ENCODE measurements at regions not wholly inside any gene's neighbourhood (a gene's known extent, or its start where the extent isn't known, plus 50 kb on each side); places are given as distances from the start of the nearest gene placed in this dataset.

- Histone ChIP-seq H3K9ac (no peak overlapping the region), H3K27ac (no peak overlapping the region), H3K4me2 (ENCODE audit: low read length) (no peak overlapping the region), H3K27me3 (ENCODE audit: control insufficient read depth, insufficient read depth, low read length) (no peaks in the 10 kb centered on the region), H3K9me3 (ENCODE audit: control insufficient read depth, low read length) (no peaks in the 10 kb centered on the region), H3K4me3 (ENCODE audit: low read depth, low read length) (no peak overlapping the region), H3K36me3 (ENCODE audit: control insufficient read depth, insufficient read depth, low read length) (no peaks in the 10 kb centered on the region), H3K4me1 (no peaks in the 10 kb centered on the region), H3K79me2 (no peaks in the 10 kb centered on the region), H2AFZ (no peak overlapping the region)
- no peak for TF ChIP-seq CTCF (IDR thresholded peaks at IDR 0.05)
These were observed 1606.4 kb upstream of the ACVR2A start for GRCh38 chr2:146238254-146238966.

GRCh38 chr2:146235158-146235557 is 1609.7 kb upstream of the ACVR2A start:
- Histone ChIP-seq H3K4me3 (ENCODE audit: low read depth, low read length) (no peak overlapping the region), H3K9me3 (ENCODE audit: control insufficient read depth, low read length) (no peaks in the 10 kb centered on the region), H3K27me3 (ENCODE audit: control insufficient read depth, insufficient read depth, low read length) (no peaks in the 10 kb centered on the region), H3K9ac (no peak overlapping the region), H3K4me2 (ENCODE audit: low read length) (no peak overlapping the region), H3K36me3 (ENCODE audit: control insufficient read depth, insufficient read depth, low read length) (no peaks in the 10 kb centered on the region), H3K27ac (no peak overlapping the region), H3K4me1 (no peaks in the 10 kb centered on the region), H2AFZ (no peak overlapping the region), H3K79me2 (no peaks in the 10 kb centered on the region)
- TF ChIP-seq CTCF (IDR thresholded peaks at IDR 0.05) = no peak

GRCh38 chr2:146229508-146230155 is 1615.2 kb upstream of the ACVR2A start:
- no peak overlapping the region for H3K4me3 ChIP-seq (ENCODE audit: low read depth, low read length)
- H3K79me2 ChIP-seq = no peaks in the 10 kb centered on the region
- no peaks in the 10 kb centered on the region for H3K27me3 ChIP-seq (ENCODE audit: control insufficient read depth, insufficient read depth, low read length)
- no peak overlapping the region for H3K4me2 ChIP-seq (ENCODE audit: low read length)
- no peaks in the 10 kb centered on the region for H3K9me3 ChIP-seq (ENCODE audit: control insufficient read depth, low read length)
- TF ChIP-seq CTCF (IDR thresholded peaks at IDR 0.05) = no peak
- H3K4me1 ChIP-seq = no peaks in the 10 kb centered on the region
- H3K36me3 ChIP-seq (ENCODE audit: control insufficient read depth, insufficient read depth, low read length) = no peaks in the 10 kb centered on the region
- H3K9ac ChIP-seq = no peak overlapping the region
- no peak overlapping the region for H3K27ac ChIP-seq
- H2AFZ ChIP-seq = no peak overlapping the region

- no peak overlapping the region for H3K27ac ChIP-seq
- H3K4me1 ChIP-seq = no peaks in the 10 kb centered on the region
- no peaks in the 10 kb centered on the region for H3K27me3 ChIP-seq (ENCODE audit: control insufficient read depth, insufficient read depth, low read length)
- TF ChIP-seq CTCF (IDR thresholded peaks at IDR 0.05) = no peak
- H2AFZ ChIP-seq = peak overlapping the region; percentile 14
- no peaks in the 10 kb centered on the region for H3K79me2 ChIP-seq
- no peak overlapping the region for H3K9ac ChIP-seq
- no peak overlapping the region for H3K4me3 ChIP-seq (ENCODE audit: low read depth, low read length)
- no peak overlapping the region for H3K4me2 ChIP-seq (ENCODE audit: low read length)
- H3K36me3 ChIP-seq (ENCODE audit: control insufficient read depth, insufficient read depth, low read length) = no peaks in the 10 kb centered on the region
- H3K9me3 ChIP-seq (ENCODE audit: control insufficient read depth, low read length) = no peaks in the 10 kb centered on the region
These were observed 1616.3 kb upstream of the ACVR2A start for GRCh38 chr2:146228466-146229058.

Data from parathyroid adenoma (tissue), 2 donors.